ENCODE measurements at regions not wholly inside any gene's neighbourhood (a gene's known extent, or its start where the extent isn't known, plus 50 kb on each side); places are given as distances from the start of the nearest gene placed in this dataset.

DNA sequence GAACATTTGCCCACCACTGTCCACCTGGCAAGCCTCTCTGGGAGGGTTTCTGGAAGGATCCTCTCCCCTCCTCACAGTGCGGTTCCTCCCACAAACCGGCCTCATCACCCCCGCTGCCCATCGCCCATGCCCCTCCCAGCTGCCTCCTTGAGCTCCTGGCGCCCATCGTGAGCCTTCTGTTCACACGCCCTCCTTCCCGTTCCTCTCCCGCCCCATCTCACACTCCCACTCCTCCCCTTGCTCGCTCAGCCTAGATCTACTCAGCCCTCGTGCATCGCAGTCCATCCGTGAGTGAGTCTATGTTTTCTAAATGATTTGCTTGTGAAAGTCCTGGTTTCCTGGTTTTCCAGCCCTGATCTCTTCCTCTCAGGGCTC lies 119.1 kb upstream of the C1orf174 start:
- Histone ChIP-seq H3K36me3 (no peaks in the 10 kb centered on the region), H3K4me1 (no peaks in the 10 kb centered on the region), H3K27me3 (ENCODE audit: low read depth) (peaks cover 6% of the 10 kb centered on the region), H3K4me3 (no peak overlapping the region), H3K27ac (no peak overlapping the region), H3K9me3 (no peaks in the 10 kb centered on the region)
- DNase-seq (no peak), ATAC-seq (no peak)
- intact Hi-C loops (cut with DNase I): no loop called here
- TF ChIP-seq, protein P1, sequence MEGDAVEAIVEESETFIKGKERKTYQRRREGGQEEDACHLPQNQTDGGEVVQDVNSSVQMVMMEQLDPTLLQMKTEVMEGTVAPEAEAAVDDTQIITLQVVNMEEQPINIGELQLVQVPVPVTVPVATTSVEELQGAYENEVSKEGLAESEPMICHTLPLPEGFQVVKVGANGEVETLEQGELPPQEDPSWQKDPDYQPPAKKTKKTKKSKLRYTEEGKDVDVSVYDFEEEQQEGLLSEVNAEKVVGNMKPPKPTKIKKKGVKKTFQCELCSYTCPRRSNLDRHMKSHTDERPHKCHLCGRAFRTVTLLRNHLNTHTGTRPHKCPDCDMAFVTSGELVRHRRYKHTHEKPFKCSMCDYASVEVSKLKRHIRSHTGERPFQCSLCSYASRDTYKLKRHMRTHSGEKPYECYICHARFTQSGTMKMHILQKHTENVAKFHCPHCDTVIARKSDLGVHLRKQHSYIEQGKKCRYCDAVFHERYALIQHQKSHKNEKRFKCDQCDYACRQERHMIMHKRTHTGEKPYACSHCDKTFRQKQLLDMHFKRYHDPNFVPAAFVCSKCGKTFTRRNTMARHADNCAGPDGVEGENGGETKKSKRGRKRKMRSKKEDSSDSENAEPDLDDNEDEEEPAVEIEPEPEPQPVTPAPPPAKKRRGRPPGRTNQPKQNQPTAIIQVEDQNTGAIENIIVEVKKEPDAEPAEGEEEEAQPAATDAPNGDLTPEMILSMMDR (IDR thresholded peaks at IDR 0.05): no peak

DNA sequence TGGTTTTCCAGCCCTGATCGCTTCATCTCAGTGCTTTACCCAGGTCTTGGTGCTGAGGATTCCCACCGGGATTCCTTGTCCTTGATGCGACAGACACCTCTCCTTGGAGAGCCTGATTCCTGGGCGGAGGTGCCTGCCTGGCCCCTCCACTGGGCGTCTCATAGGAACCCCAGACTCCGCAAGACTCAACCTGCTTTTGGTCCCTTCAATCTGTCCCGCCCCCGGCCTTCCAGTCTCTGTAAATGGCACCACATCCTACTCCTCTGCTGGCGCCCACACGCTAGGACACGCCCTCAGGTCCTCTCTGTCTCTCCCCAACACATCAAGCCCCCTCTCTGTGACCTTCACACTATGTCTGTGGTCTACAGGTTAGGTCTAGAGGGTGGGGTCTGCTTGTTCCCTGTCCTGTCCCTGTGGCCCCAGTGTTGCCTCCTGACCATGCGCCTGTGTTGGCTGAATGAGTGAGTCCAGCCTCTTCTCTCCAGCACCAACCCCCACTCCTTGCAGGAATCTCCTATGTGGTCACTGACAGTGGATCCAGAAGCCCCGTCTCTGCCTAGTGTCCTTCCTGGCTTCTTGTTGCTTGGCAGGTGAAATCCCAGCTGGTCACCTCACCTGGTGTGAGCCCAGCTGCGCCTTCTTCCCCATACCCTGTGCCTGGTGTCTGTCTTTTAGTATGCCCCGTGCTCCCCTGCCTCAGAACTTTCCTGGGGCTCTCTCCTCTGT lies 119.7 kb upstream of the C1orf174 start:
- TF ChIP-seq, protein P1 (IDR thresholded peaks at IDR 0.05): no peak
- no peaks in the 10 kb centered on the region for H3K9me3 ChIP-seq
- peaks cover 6% of the 10 kb centered on the region for H3K27me3 ChIP-seq (ENCODE audit: low read depth)
- H3K4me1 ChIP-seq: no peaks in the 10 kb centered on the region
- intact Hi-C loops (cut with DNase I): no loop called here
- H3K27ac ChIP-seq: no peak overlapping the region
- DNase-seq (no peak), ATAC-seq (no peak)
- no peaks in the 10 kb centered on the region for H3K36me3 ChIP-seq
- H3K4me3 ChIP-seq: no peak overlapping the region

DNA sequence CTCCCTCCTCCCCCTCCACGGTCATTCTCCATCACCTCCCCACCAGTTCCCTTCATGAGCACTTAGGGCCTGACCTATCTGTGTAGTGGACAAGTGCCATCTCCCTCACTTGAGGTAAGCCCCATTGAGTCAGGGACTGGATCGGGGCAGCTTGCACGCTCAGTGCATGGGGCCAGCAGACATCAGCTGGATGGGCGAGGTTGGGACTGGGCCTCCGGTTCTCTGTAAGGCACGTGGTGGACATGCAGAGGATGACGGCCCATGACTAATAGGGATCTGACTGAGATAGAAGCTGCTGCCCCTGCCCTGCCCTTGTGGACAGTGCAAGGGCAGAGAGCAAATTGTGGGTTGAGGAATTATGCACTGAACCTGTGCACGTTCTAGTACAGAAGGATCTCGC lies 120.4 kb upstream of the C1orf174 start:
- H3K4me3 ChIP-seq: no peak overlapping the region
- H3K36me3 ChIP-seq: no peaks in the 10 kb centered on the region
- no peak overlapping the region for H3K27ac ChIP-seq
- TF ChIP-seq, protein P1 (IDR thresholded peaks at IDR 0.05): no peak
- H3K27me3 ChIP-seq (ENCODE audit: low read depth): peaks cover 6% of the 10 kb centered on the region
- intact Hi-C loops (cut with DNase I): no loop called here
- DNase-seq: no peak
- no peaks in the 10 kb centered on the region for H3K4me1 ChIP-seq
- ATAC-seq: no peak
- H3K9me3 ChIP-seq: no peaks in the 10 kb centered on the region

DNA sequence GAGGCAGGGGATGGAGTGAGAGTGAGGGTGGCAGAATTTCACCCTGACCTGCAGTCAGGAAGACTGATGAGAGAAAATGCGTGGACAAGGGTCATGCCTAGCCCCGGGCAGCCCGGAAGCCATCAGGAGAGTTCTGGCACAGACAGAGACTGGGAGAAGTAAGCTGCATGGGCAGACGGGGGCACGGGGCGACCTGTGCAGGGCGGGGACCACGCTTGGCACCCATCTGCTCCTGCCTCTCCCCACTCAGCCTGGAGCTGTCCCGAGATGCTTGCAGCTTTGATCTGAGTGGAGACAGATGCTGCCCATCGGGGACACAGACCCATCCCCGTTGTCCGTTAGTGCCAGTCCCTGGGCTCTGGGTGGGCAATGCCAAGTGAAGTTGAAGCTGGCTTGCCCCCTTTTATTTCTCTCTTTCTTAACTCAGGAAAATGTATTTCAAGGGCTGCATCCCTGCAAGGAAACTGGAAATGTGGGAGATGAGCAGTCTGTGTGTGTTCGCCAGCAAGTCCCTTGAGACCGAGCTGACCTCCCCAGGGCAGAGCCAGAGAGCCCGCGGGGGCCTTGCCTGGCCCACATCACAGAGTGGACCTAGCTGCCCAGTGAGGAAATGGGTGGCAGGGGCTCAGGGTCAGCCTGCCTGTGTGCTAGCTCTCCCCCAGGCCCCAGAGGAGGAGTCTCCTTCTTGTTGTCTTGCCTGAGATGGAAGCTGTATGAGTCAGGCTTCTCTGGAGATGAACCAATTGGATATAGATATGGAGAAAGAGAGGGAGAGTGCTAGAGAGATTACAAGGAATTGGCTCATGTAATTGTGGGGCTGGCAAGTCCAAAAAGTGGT lies 121.3 kb upstream of the C1orf174 start:
- Histone ChIP-seq H3K4me3 (no peak overlapping the region), H3K36me3 (no peaks in the 10 kb centered on the region), H3K27me3 (ENCODE audit: low read depth) (peaks cover 11% of the 10 kb centered on the region), H3K27ac (no peak overlapping the region), H3K9me3 (no peaks in the 10 kb centered on the region), H3K4me1 (no peaks in the 10 kb centered on the region)
- TF ChIP-seq, protein P1 (IDR thresholded peaks at IDR 0.05): no peak
- intact Hi-C loops (cut with DNase I): no loop called here
- DNase-seq: no peak
- no peak for ATAC-seq

DNA sequence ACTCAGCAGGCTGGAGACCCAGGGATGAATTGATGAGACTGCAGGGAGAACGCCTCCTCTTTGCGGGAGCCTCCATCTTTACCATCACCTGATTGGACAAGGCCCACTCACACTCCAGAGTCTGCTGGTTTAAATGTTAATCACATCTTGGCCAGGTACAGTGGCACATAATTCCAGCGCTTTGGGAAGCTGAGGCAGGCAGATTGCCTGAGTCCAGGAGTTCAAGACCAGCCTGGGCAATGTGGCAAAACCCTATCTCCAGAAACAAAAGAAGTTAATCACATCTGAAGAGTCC lies 121.8 kb upstream of the C1orf174 start:
- no peak for ATAC-seq
- Histone ChIP-seq H3K9me3 (no peaks in the 10 kb centered on the region), H3K4me1 (no peaks in the 10 kb centered on the region), H3K27me3 (ENCODE audit: low read depth) (peaks cover 17% of the 10 kb centered on the region), H3K27ac (no peak overlapping the region), H3K36me3 (no peaks in the 10 kb centered on the region), H3K4me3 (no peak overlapping the region)
- no peak for DNase-seq
- TF ChIP-seq, protein P1 (IDR thresholded peaks at IDR 0.05): no peak
- intact Hi-C loops (cut with DNase I): no loop called here

Measured in lower lobe of right lung (tissue), 2 donors.